DMS153 (cell line): ENCODE measurements at regions not wholly inside any gene's neighbourhood (a gene's known extent, or its start where the extent isn't known, plus 50 kb on each side); places are given as distances from the start of the nearest gene placed in this dataset.
"Not testable (repeated sequence)": the region's sequence is repeated elsewhere in the genome, so short reads cannot be mapped to it uniquely, and the experiment has no call there.

Experiments used
- DNase-seq: peaks from one replicate; lab custom pipeline; 2025; lab: John Stamatoyannopoulos, UW

GRCh38 chr6:140189263-140189662, 814.8 kb upstream of the CITED2 start:
- not testable (repeated sequence) for DNase-seq

- DNase-seq, result no peak
Observed at GRCh38 chr6:140185991-140186390, 811.5 kb upstream of the CITED2 start.

DNA sequence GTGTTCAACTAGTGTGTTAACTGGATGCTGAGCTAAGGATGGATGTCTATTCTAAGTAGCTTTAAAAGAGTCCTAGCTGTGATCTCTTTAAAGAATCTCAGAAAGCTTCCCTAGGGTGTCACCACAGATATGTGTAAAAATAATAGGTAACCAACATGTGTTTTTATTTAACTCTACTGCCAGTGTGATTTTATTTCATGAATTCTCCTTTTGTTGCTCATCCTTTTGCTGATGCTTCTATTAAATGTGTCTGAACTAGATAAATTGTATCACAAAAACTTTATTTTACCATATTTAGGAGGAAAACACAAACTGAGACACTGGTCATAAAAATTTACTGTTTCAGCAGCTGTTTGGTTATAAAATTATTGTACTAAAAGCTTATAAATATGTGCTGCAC, 809.4 kb upstream of the CITED2 start:
- no peak for DNase-seq

DNA sequence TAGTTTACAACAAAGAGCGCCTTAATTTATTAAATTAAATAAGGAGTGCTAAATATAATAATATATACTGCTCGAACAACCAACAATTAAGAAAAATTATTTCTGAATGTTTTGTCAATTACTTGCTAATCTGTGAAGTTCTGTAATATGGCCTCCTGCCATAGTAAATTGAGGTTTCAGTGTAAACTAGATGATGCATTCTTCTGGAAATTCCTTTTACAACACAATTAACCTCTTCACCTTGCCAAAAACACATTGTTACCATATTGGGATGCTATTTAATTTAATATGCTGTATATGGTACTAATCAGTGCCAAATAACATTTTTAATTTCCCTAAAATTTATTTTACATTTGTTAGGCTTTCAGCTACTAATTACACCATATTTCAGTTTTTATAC, 808.4 kb upstream of the CITED2 start:
- DNase-seq, result no peak

- no peak for DNase-seq
Observed at GRCh38 chr6:140181876-140182275, 807.4 kb upstream of the CITED2 start.

DNA sequence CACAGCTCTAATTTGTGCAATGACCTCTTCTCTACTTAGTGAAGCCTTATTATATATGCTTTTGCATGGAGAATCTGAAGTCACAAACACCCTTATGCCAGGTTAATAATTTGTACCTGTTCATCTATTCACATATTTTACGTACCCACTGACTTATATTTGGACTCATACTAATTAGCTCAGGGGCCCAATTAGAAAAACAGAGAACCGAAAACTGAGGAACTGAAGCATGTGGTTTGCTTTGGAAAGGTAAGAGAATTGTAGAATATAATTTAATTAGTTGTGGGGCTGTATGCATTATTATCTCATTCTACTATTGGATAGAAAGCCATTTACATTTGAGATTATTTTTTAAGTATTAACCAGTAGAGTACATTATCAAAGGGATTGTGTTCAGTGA, 805.9 kb upstream of the CITED2 start:
- no peak for DNase-seq

GRCh38 chr6:140178935-140179334, 804.5 kb upstream of the CITED2 start:
- no peak for DNase-seq

- no peak for DNase-seq
Observed at GRCh38 chr6:140178520-140178919, 804.1 kb upstream of the CITED2 start.

- no peak for DNase-seq
Observed at GRCh38 chr6:140176306-140176705, 801.9 kb upstream of the CITED2 start.

DNA sequence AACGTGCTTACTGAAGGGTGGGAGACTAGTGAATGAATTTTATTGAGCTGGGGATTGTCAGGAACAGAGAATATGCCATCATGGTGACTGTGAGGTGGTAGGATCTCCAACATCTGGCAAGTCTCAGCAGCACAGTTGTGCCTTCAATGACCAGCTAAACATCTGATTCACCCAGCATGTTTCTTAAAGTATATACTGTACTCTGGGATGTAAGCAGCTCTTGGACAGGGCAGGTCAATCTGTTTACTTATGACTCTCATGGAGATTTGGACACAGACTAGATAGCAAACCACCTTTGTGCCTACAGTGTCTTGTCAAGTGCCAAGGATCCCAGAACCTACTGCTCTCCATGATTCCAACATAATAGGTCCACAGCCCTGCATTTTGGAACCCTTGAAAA, 801.0 kb upstream of the CITED2 start:
- no peak for DNase-seq

DNA sequence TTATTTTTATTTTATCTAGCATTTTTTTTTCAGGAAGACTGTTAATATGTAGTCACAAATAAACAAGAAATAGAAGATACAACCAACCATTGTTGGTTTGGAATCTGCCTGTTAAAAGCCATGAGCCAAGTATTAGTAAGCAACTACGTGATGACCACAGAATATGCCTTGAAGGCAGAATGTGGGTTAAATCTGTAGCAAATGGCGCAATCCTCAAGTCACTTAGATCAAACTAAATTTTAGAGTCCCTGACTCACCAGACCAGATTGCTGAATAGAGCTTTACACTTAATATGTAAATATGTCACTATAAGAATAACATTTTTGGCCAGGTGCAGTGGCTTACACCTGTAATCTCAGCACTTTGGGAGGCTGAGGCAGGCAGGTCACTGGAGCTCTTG, 800.1 kb upstream of the CITED2 start:
- no peak for DNase-seq

- DNase-seq, result no peak
Observed at GRCh38 chr6:140168365-140168764, 793.9 kb upstream of the CITED2 start.

DNA sequence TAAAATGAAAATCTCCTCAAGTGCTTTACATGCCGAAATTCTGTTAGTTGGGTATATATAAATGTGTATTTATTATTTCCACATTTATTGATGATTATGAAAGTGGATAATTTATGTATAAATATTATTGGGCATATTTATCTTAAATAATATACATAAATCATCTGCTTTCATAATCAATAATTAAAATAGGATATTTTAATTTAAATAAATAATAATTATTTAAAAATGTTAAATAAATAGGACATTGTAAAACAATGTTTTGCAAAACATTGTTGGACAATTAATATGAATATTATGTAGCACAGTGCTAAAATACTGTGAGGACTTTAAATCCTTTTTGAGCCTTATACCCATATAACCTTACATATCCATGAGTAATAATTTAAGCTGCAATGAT, 786.5 kb upstream of the CITED2 start:
- DNase-seq, result no peak

DNA sequence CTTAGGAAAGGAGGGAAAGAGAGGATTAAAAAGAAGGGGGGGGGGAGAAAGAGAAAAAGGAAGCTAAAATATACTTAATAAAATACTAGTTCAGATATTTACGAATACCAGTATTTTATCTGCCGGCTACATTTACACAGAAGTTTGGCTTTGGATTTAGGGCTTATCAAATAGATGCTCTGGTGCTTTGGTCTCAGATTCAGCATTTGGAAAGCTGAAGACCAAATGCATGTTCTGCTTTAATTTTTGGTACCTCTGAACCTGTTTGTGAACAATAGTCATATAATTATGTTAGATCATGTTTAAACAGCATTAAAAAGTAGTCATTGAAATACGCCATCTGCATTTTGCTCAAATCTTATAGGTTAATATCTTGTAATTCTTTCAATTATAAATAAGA, 786.0 kb upstream of the CITED2 start:
- DNase-seq, result no peak

DNA sequence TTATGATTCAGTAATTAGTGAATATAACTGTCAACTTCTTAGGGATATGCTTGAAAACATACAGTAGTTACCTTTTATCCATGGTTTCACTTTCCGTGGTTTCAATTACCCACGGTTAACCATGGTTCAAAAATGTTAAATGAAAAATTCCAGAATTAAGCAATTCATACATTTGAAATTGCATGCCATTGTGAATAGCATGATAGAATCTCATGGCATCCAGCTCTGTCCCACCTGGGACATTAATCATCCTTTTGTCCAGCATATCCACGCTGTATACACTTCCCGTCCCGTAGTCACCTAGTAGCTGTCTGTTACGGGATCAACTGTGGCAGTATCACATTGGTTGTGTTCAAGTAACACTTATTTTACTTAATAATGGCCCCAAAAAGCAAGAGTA, 781.7 kb upstream of the CITED2 start:
- DNase-seq, result no peak

GRCh38 chr6:140155451-140156126, 781.1 kb upstream of the CITED2 start:
- DNase-seq, result no peak

GRCh38 chr6:140153703-140154102, 779.3 kb upstream of the CITED2 start:
- no peak for DNase-seq

- not testable (repeated sequence) for DNase-seq
Observed at GRCh38 chr6:140147825-140148814, 773.7 kb upstream of the CITED2 start.

DNA sequence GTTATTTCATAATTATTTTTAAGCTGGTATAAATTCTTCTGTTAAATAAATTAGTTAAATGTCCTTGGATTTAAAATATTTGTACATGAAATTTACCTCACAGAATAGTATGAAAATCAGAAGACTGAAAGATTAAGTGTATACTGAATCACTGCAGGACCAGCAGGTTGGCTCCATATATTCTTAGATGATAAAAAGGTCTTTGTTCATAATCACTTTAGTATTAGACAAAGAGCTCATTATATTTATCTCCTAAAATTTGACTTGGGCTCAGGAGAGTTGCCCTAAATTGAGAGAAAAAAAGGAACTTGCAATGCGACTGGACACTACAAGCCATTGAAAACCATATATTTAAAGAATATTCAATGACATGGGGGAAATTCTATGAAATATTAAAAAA, 766.4 kb upstream of the CITED2 start:
- DNase-seq, result no peak

DNA sequence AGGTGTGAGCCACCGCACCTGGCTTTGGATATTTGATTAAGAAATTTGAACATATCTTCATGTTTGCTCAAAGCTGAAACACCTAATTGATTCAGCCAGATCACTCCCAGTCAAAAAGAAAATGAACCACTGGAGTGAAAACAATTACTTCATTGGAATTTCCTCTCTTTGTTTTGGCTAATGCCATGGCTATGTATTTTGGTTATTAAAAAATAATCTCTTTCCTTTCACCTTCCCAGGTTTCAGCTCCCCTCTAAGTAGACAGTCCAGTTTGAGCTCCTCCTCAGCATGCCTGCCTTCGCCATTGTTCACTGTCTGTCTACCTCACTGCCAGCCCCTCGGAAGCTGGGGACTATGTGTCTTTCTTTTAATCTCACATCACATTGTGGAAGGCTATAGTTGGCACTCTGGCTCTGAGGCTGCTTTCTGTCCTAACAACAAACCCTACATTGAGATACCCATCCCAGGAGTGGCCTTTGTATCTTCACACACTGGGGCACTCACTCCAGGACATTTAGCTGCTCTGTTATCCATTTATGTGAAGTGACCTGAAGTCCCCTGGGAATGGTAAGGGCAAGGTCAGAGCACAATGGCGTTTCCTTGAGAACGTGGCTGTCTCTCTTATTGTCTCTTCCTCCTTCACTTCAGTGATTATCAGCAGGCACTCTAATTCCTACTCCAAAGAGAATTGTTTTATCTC, 764.0 kb upstream of the CITED2 start:
- DNase-seq, result no peak

DNA sequence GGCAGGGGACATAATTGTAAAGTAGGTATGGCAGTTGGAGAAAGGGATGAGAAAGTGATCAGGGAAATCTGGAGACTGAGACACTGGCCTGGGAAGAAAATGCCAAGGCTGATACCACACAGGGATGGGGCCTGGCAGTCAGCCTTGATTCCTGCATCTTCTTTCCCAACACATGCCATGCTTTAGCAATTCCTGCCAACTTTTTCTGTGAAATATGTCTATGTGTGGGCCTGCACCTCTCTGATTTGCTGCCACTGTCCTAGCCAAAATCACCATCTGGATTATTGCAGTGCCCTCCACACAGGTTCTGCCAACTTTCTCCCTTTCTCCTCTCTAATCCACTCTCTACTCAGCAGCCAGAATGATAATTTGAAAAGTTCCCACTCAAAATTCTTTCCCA, 759.8 kb upstream of the CITED2 start:
- DNase-seq, result no peak

DNA sequence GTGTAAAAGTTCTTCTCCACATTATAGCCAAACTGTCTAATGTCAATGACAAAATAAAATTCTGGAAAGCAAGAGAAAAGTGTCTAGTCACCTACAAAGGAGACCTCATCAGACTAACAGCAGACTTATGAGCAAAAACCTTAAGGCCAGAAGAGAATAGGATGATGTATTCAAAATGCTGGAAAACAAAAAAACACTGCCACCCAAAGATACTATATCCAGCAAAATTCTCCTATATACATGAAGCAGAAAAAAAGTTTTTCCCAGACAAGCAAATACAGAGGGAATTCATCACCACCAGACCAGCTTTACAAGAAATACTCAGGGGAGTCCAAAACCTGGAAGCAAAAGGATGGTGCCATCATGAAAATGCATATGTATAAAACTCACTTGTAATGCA, 755.6 kb upstream of the CITED2 start:
- DNase-seq, result no peak

DNA sequence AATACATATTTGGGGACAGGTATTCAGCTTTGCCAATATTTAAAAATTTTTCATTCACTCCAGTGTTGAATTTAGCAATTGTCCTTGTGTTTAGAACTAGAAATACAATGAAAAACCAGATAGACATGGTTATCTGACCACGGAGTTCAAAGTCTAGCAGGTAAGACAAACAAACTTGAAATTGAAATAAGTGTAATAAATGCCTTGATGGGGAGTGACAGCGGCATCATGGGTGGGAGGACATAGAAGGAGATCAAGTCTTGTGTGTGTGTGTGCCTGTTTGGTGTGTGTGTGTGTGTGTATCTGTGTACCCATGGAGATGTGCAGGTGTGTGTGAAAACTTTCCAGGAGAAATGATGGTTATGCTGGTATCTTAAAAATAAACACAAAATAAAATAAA, 750.0 kb upstream of the CITED2 start:
- no peak for DNase-seq
